ENCODE measurements at regions not wholly inside any gene's neighbourhood (a gene's known extent, or its start where the extent isn't known, plus 50 kb on each side); places are given as distances from the start of the nearest gene placed in this dataset.

- H3K27me3 Mint-ChIP-seq (ENCODE audit: insufficient read depth): no peaks in the 10 kb centered on the region
Measured at GRCh38 chr7:118711688-118712087, 487.2 kb downstream of the ANKRD7 start.

GRCh38 chr7:118713039-118713438 lies 488.5 kb downstream of the ANKRD7 start:
- no peak overlapping the region for H3K27ac Mint-ChIP-seq
- Histone ChIP-seq H3K36me3 (ENCODE audit: control insufficient read depth, insufficient read depth, low read length) (no peaks in the 10 kb centered on the region), H3K4me1 (ENCODE audit: control insufficient read depth, insufficient read depth, low read length) (no peaks in the 10 kb centered on the region), H3K9ac (ENCODE audit: extremely low read depth, low read length, poor library complexity, severe bottlenecking) (no peak overlapping the region), H3K27me3 (ENCODE audit: control insufficient read depth, insufficient read depth, low read length, poor library complexity, severe bottlenecking) (no peaks in the 10 kb centered on the region), H3K9me3 (ENCODE audit: control insufficient read depth, low read length) (no peaks in the 10 kb centered on the region), H3K4me3 (ENCODE audit: low read length) (no peak overlapping the region), H3K27ac (ENCODE audit: low read depth, low read length) (no peak overlapping the region)
- no peaks in the 10 kb centered on the region for H3K36me3 Mint-ChIP-seq (ENCODE audit: low read depth)
- DNase-seq: no peak
- TF ChIP-seq CTCF (conservative IDR thresholded peaks at IDR 0.05): no peak
- H3K9me3 Mint-ChIP-seq: no peaks in the 10 kb centered on the region
- no peak overlapping the region for H3K4me3 Mint-ChIP-seq
- no peaks in the 10 kb centered on the region for H3K4me1 Mint-ChIP-seq
- 92% methylated on average over 2 of the region's 4 CpGs; no CpG with 5 or more reads in 1 of the 2 experiments for WGBS, 2 experiments (ENCODE audit: insufficient coverage in 1 of 2, insufficient read length in 1 of 2)
- no peaks in the 10 kb centered on the region for H3K27me3 Mint-ChIP-seq (ENCODE audit: insufficient read depth)

More at GRCh38 chr7:118711688-118712087, 487.2 kb downstream of the ANKRD7 start:
- H3K9me3 Mint-ChIP-seq: no peaks in the 10 kb centered on the region
- no peak overlapping the region for H3K4me3 Mint-ChIP-seq
- no peaks in the 10 kb centered on the region for H3K36me3 Mint-ChIP-seq (ENCODE audit: low read depth)
- Histone ChIP-seq H3K27me3 (ENCODE audit: control insufficient read depth, insufficient read depth, low read length, poor library complexity, severe bottlenecking) (no peaks in the 10 kb centered on the region), H3K27ac (ENCODE audit: low read depth, low read length) (no peak overlapping the region), H3K9me3 (ENCODE audit: control insufficient read depth, low read length) (no peaks in the 10 kb centered on the region), H3K9ac (ENCODE audit: extremely low read depth, low read length, poor library complexity, severe bottlenecking) (no peak overlapping the region), H3K4me1 (ENCODE audit: control insufficient read depth, insufficient read depth, low read length) (no peaks in the 10 kb centered on the region), H3K36me3 (ENCODE audit: control insufficient read depth, insufficient read depth, low read length) (no peaks in the 10 kb centered on the region), H3K4me3 (ENCODE audit: low read length) (no peak overlapping the region)
- TF ChIP-seq CTCF (conservative IDR thresholded peaks at IDR 0.05): no peak
- DNase-seq: no peak
- no peak overlapping the region for H3K27ac Mint-ChIP-seq
- H3K4me1 Mint-ChIP-seq: no peaks in the 10 kb centered on the region

GRCh38 chr7:118720632-118721031 lies 496.1 kb downstream of the ANKRD7 start:
- no peaks in the 10 kb centered on the region for H3K4me1 ChIP-seq (ENCODE audit: control insufficient read depth, insufficient read depth, low read length)
- peaks cover 5% of the 10 kb centered on the region for H3K9me3 ChIP-seq (ENCODE audit: control insufficient read depth, low read length)
- H3K9me3 Mint-ChIP-seq: no peaks in the 10 kb centered on the region
- H3K36me3 Mint-ChIP-seq (ENCODE audit: low read depth): no peaks in the 10 kb centered on the region
- WGBS, 2 experiments (ENCODE audit: insufficient coverage in 1 of 2, insufficient read length in 1 of 2): 83 to 90% methylated on average over 2 to 4 of the region's 4 CpGs
- no peak overlapping the region for H3K4me3 Mint-ChIP-seq
- H3K36me3 ChIP-seq (ENCODE audit: control insufficient read depth, insufficient read depth, low read length): no peaks in the 10 kb centered on the region
- no peak for TF ChIP-seq CTCF (conservative IDR thresholded peaks at IDR 0.05)
- no peaks in the 10 kb centered on the region for H3K27me3 ChIP-seq (ENCODE audit: control insufficient read depth, insufficient read depth, low read length, poor library complexity, severe bottlenecking)
- no peak for DNase-seq
- no peaks in the 10 kb centered on the region for H3K27me3 Mint-ChIP-seq (ENCODE audit: insufficient read depth)
- H3K4me3 ChIP-seq (ENCODE audit: low read length): no peak overlapping the region
- no peak overlapping the region for H3K27ac ChIP-seq (ENCODE audit: low read depth, low read length)
- no peak overlapping the region for H3K9ac ChIP-seq (ENCODE audit: extremely low read depth, low read length, poor library complexity, severe bottlenecking)
- no peak overlapping the region for H3K27ac Mint-ChIP-seq
- H3K4me1 Mint-ChIP-seq: no peaks in the 10 kb centered on the region

Measured in endodermal cell (in vitro differentiated cells).